ENCODE measurements at regions not wholly inside any gene's neighbourhood (a gene's known extent, or its start where the extent isn't known, plus 50 kb on each side); places are given as distances from the start of the nearest gene placed in this dataset.
A peak's percentile ranks its signal among the peaks of the same experiment; 100 is the strongest.

GRCh38 chr20:52399352-52399751, 207.8 kb upstream of the ZFP64 start:
- H3K36me3 ChIP-seq, result no peaks in the 10 kb centered on the region
- TF ChIP-seq POLR2AphosphoS5 (IDR thresholded peaks at IDR 0.05), result no peak
- TF ChIP-seq POLR2A (IDR thresholded peaks at IDR 0.05), result no peak
- no peak for TF ChIP-seq EP300 (IDR thresholded peaks at IDR 0.05)
- H3K4me1 ChIP-seq, result no peaks in the 10 kb centered on the region
- no peak for DNase-seq
- WGBS, 5 donors, result 73 to 88% (median 78%) methylated on average over 2 of the region's 2 CpGs
- no peaks in the 10 kb centered on the region for H3K9me3 ChIP-seq
- intact Hi-C loops (cut with DNase I; ENCODE audit: low total_unique reads), result no loop called here
- no peaks in the 10 kb centered on the region for H3K27me3 ChIP-seq
- no peak overlapping the region for H3K4me3 ChIP-seq
- no peak overlapping the region for H3K27ac ChIP-seq

- 84 to 100% (median 95%) methylated on average over 1 of the region's 1 CpG for WGBS, 5 donors
- no peak overlapping the region for H3K4me3 ChIP-seq
- H3K4me1 ChIP-seq, result no peaks in the 10 kb centered on the region
- no peak overlapping the region for H3K27ac ChIP-seq
- TF ChIP-seq POLR2AphosphoS5 (IDR thresholded peaks at IDR 0.05), result no peak
- H3K9me3 ChIP-seq, result no peaks in the 10 kb centered on the region
- H3K27me3 ChIP-seq, result no peaks in the 10 kb centered on the region
- intact Hi-C loops (cut with DNase I; ENCODE audit: low total_unique reads), result no loop called here
- H3K36me3 ChIP-seq, result no peaks in the 10 kb centered on the region
- no peak for DNase-seq
Observed at GRCh38 chr20:52389606-52390005, 198.0 kb upstream of the ZFP64 start.

- intact Hi-C loops (cut with DNase I; ENCODE audit: low total_unique reads), result no loop called here
- H3K36me3 ChIP-seq, result no peaks in the 10 kb centered on the region
- H3K27me3 ChIP-seq, result no peaks in the 10 kb centered on the region
- WGBS, 5 donors, result 84 to 91% (median 89%) methylated on average over 10 of the region's 10 CpGs
- no peak overlapping the region for H3K27ac ChIP-seq
- H3K4me1 ChIP-seq, result peaks cover 0 to 11% (median 0%) of the 10 kb centered on the region in 4 donors
- no peak overlapping the region for H3K4me3 ChIP-seq
- no peak for DNase-seq
- TF ChIP-seq EP300 (IDR thresholded peaks at IDR 0.05) (no peak), POLR2AphosphoS5 (IDR thresholded peaks at IDR 0.05) (no peak), POLR2A (IDR thresholded peaks at IDR 0.05) (no peak), CTCF (IDR thresholded peaks at IDR 0.05) (no peak)
- H3K9me3 ChIP-seq, result peaks cover 0 to 3% (median 0%) of the 10 kb centered on the region in 4 donors
Observed at GRCh38 chr20:52383995-52384621, 192.5 kb upstream of the ZFP64 start.

- no peaks in the 10 kb centered on the region for H3K27me3 ChIP-seq
- no peaks in the 10 kb centered on the region for H3K36me3 ChIP-seq
- TF ChIP-seq CTCF (IDR thresholded peaks at IDR 0.05), result no peak
- TF ChIP-seq EP300 (IDR thresholded peaks at IDR 0.05), result no peak
- H3K9me3 ChIP-seq, result peaks cover 0 to 3% (median 0%) of the 10 kb centered on the region in 4 donors
- H3K4me3 ChIP-seq, result no peak overlapping the region
- intact Hi-C loops (cut with DNase I; ENCODE audit: low total_unique reads), result no loop called here
- no peak overlapping the region for H3K27ac ChIP-seq
- 20 to 53% (median 38%) methylated on average over 4 of the region's 4 CpGs for whole genome bisulfite sequencing, 5 donors
- no peak for DNase-seq
- peaks cover 0 to 11% (median 0%) of the 10 kb centered on the region in 4 donors for H3K4me1 ChIP-seq
Observed at GRCh38 chr20:52382933-52383332, 191.4 kb upstream of the ZFP64 start.

- DNase-seq, result peak; percentile 57 to 66
- H3K4me3 ChIP-seq, result no peak overlapping the region
- no peaks in the 10 kb centered on the region for H3K27me3 ChIP-seq
- peak in 5 of 7 experiments; percentile 59 to 95 (median 89) for TF ChIP-seq CTCF (IDR thresholded peaks at IDR 0.05)
- TF ChIP-seq POLR2AphosphoS5 (IDR thresholded peaks at IDR 0.05), result no peak
- no peak for TF ChIP-seq POLR2A (IDR thresholded peaks at IDR 0.05)
- no peak for TF ChIP-seq EP300 (IDR thresholded peaks at IDR 0.05)
- WGBS, 5 donors, result 20 to 45% (median 32%) methylated on average over 7 of the region's 7 CpGs
- H3K4me1 ChIP-seq, result peaks cover 0 to 11% (median 0%) of the 10 kb centered on the region in 4 donors
- intact Hi-C loops (cut with DNase I; ENCODE audit: low total_unique reads), result no loop called here
- no peak overlapping the region for H3K27ac ChIP-seq
- peaks cover 0 to 3% (median 0%) of the 10 kb centered on the region in 4 donors for H3K9me3 ChIP-seq
- H3K36me3 ChIP-seq, result no peaks in the 10 kb centered on the region
Observed at GRCh38 chr20:52379723-52380336, 188.3 kb upstream of the ZFP64 start.
